GM19467 (cell line): ENCODE measurements at regions not wholly inside any gene's neighbourhood (a gene's known extent, or its start where the extent isn't known, plus 50 kb on each side); places are given as distances from the start of the nearest gene placed in this dataset.

Source experiments
- ATAC-seq: cut with Tn5 transposase; IDR thresholded peaks from one replicate; pipeline ENCODE4 v1.9.1; 2021; ENCODE audit warnings: mild to moderate bottlenecking, moderate library complexity; ENCODE audit not compliant: unreplicated experiment

- no peak for ATAC-seq
Observed at GRCh38 chr16:6453742-6454141, 878.9 kb upstream of the RBFOX1 start.

GRCh38 chr16:6447021-6447790 is 885.4 kb upstream of the RBFOX1 start:
- ATAC-seq: no peak

- no peak for ATAC-seq
Observed at GRCh38 chr16:6446370-6446769, 886.3 kb upstream of the RBFOX1 start.

- no peak for ATAC-seq
Observed at GRCh38 chr16:6439129-6439528, 893.5 kb upstream of the RBFOX1 start.

- ATAC-seq: no peak
Observed at GRCh38 chr16:6428861-6429260, 903.8 kb upstream of the RBFOX1 start.

GRCh38 chr16:6427621-6428020 is 905.0 kb upstream of the RBFOX1 start:
- ATAC-seq: no peak

- ATAC-seq: no peak
Observed at GRCh38 chr16:6407596-6407995, 925.0 kb upstream of the RBFOX1 start.

GRCh38 chr16:6406028-6406427 is 926.6 kb upstream of the RBFOX1 start:
- no peak for ATAC-seq

- ATAC-seq: no peak
Observed at GRCh38 chr16:6382924-6383459, 949.7 kb upstream of the RBFOX1 start.

GRCh38 chr16:6381896-6382295 is 950.7 kb upstream of the RBFOX1 start:
- no peak for ATAC-seq

- ATAC-seq: no peak
Observed at GRCh38 chr16:6377956-6378355, 954.7 kb upstream of the RBFOX1 start.

- ATAC-seq: no peak
Observed at GRCh38 chr16:6375465-6376075, 957.1 kb upstream of the RBFOX1 start.

GRCh38 chr16:6374821-6375220 is 957.8 kb upstream of the RBFOX1 start:
- ATAC-seq: no peak

GRCh38 chr16:6364846-6365245 is 967.8 kb upstream of the RBFOX1 start:
- no peak for ATAC-seq

- no peak for ATAC-seq
Observed at GRCh38 chr16:6363896-6364607, 968.6 kb upstream of the RBFOX1 start.

GRCh38 chr16:6363396-6363795 is 969.2 kb upstream of the RBFOX1 start:
- no peak for ATAC-seq

- no peak for ATAC-seq
Observed at GRCh38 chr16:6362321-6362720, 970.3 kb upstream of the RBFOX1 start.

- ATAC-seq: no peak
Observed at GRCh38 chr16:6360641-6361040, 972.0 kb upstream of the RBFOX1 start.

- ATAC-seq: no peak
Observed at GRCh38 chr16:6356911-6357310, 975.7 kb upstream of the RBFOX1 start.

- ATAC-seq: no peak
Observed at GRCh38 chr16:6349725-6350124, 982.9 kb upstream of the RBFOX1 start.

GRCh38 chr16:6345090-6345489 is 987.6 kb upstream of the RBFOX1 start:
- no peak for ATAC-seq

GRCh38 chr16:6343157-6343556 is 989.5 kb upstream of the RBFOX1 start:
- ATAC-seq: no peak
